ENCODE measurements at regions not wholly inside any gene's neighbourhood (a gene's known extent, or its start where the extent isn't known, plus 50 kb on each side); places are given as distances from the start of the nearest gene placed in this dataset.

GRCh38 chr7:142400042-142400533 is 142.2 kb upstream of the PRSS58 start:
- no peak for DNase-seq

DNA sequence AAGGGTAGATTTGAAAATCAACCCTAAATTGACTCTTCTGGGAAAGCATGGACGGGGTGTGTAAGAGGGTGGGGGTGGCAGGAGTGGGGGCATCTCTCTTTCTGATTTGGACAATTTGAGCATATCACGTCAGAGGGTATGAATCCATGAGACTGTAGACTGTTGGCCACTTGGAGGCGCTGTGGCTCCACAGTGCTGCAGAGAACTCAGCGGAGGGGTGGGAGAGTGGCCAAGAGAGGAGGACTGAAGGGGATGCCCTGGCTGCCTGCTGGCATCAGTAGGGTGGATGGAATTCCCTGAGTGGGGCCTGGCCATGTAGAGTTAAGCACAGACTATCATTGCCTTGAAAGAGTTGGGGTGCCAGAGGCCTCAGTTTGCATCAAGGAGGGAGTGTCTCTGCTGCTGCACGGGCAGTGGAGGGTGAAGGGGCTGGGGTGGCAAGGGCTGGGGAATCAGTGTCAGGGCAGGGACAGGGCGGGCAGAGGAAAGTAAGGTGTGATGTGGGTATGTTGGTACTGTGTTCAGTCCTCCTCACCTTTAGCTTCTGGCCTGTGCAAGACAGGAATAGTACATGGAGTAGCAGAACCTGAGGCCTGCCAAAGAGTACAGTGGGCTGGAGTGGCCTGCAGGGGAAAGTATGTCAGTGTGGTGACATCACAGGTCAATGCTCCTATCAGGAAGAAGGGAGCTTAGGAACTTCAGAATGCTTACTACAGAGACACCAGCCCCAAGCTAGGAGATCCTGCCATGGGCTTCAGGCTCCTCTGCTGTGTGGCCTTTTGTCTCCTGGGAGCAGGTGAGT is 133.5 kb upstream of the PRSS58 start:
- DNase-seq, result peak; percentile 19

GRCh38 chr7:142389544-142389943 is 131.7 kb upstream of the PRSS58 start:
- no peak for DNase-seq

DNA sequence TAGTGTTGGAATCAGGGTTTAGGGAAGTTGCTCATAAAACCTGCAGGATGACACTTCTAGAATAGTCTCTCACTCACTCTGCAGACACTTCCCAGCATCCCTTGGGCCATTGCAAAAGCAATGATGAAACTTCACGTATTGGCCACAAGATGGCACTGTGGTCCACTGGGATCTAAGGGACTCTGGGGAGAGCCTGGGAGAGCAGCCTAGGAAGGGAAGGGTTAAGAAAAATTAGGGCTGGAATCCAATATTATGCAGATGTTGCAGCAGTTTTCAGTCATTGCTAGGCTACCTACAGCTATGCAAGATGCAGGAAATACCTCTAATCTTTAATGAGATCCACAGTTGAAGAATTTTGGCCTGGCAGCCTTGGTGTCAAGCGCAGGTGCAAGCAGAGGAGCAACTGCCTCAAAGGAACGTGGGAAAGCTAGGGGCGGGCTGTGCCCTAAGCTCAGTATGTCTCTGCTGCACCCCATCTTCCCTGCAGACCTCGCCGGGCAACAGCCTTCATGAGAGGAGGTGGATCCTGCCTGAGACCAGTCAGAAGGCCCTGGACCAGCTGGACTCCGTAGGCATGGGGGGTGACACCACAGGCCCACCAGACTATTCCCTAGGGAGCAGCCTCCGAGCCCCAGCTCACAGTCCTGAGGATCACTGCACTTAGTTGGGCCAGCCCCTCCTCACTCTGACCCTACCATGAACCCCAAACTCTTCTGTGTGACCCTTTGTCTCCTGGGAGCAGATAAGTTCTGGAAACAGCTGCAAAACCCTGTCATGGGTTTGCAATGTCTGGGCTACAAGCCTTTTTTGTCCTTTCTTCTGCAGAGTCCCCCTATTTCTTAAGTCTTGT is 127.9 kb upstream of the PRSS58 start:
- peak; percentile 78 for DNase-seq

DNA sequence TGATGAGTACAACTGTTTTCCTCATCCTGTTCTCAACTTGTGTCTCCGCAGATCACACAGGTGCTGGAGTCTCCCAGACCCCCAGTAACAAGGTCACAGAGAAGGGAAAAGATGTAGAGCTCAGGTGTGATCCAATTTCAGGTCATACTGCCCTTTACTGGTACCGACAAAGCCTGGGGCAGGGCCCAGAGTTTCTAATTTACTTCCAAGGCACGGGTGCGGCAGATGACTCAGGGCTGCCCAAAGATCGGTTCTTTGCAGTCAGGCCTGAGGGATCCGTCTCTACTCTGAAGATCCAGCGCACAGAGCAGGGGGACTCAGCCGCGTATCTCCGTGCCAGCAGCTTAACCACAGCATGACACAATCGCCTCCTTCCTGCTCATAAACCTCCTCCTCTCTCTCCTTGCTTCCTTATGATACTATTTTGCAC is 126.7 kb upstream of the PRSS58 start:
- DNase-seq, result peak; percentile 77

- DNase-seq, result no peak
Observed at GRCh38 chr7:142383841-142384492, 126.1 kb upstream of the PRSS58 start.

- DNase-seq, result no peak
Observed at GRCh38 chr7:142381727-142382390, 124.0 kb upstream of the PRSS58 start.

GRCh38 chr7:142380069-142380468 is 122.2 kb upstream of the PRSS58 start:
- no peak for DNase-seq

GRCh38 chr7:142379201-142379885 is 121.5 kb upstream of the PRSS58 start:
- DNase-seq, result no peak

DNA sequence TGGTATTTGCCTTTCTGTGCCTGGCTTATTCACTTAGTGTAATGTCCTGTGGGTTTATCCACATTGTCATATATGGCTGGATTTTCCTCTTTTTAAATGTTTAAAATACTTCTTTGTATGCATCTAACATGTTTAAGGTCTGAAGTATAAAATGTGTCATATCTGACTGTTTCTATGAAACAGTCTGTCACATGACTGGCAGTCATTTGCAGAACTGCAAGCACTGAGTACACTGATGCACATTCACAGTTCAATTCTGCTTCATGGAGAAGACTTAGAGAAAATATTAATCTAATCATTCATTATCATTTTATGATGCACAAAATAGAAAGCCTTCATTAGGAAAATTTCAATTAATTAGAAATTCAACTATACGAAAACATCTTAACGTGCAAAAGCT is 119.7 kb upstream of the PRSS58 start:
- DNase-seq, result no peak

- no peak for DNase-seq
Observed at GRCh38 chr7:142376356-142376997, 118.6 kb upstream of the PRSS58 start.

GRCh38 chr7:142375710-142376313 is 118.0 kb upstream of the PRSS58 start:
- no peak for DNase-seq

DNA sequence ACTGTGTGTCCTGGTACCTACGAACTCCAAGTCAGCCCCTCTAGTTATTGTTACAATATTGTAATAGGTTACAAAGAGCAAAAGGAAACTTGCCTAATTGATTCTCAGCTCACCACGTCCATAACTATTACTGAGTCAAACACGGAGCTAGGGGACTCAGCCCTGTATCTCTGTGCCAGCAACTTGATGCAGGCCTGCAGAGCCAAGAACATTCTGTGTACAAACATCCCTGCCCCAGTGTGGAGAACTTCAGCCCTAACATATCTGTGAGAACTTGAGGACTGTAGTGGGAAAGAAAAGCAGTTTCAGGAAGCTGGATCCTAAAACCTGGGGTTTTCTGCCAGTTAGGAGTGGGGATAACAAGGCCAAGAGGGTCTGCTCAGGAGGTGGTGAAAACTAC is 114.9 kb upstream of the PRSS58 start:
- DNase-seq, result no peak

DNA sequence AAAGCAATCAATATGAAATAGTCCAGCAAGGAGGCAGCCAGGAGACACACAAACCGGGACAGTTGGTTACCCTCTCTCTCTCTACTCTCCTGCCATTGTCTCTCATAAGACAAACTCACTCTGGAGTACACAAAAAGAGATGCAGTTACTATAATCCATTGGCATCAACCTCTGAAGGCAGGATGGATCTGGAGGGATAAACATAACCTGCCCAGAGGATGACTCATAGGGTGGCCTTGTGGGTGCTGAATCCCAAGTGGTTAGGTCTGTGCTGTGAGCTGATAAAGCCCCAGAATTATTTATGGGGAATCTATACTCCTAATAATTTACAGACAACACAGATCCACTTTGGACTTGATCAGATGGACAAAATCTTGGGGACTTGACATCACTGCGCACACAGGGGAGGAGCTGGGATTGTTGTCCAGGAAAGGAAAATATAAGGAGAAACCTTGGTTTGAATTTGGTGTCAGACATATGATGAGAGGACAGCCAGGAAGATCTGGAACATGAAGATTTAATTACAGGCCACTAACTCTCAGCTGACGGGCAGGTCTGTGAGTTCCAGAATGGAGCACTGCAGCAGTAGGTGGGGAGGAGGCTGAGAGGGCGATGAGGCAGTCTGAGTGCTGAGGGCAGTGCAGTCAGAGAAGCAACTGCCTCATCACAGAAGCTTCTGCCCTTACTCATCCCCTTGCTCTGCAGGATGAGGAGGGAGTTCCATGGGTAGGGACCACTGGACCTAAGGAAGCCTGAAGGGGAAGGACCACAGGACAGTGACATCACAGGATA is 113.9 kb upstream of the PRSS58 start:
- DNase-seq, result no peak

DNA sequence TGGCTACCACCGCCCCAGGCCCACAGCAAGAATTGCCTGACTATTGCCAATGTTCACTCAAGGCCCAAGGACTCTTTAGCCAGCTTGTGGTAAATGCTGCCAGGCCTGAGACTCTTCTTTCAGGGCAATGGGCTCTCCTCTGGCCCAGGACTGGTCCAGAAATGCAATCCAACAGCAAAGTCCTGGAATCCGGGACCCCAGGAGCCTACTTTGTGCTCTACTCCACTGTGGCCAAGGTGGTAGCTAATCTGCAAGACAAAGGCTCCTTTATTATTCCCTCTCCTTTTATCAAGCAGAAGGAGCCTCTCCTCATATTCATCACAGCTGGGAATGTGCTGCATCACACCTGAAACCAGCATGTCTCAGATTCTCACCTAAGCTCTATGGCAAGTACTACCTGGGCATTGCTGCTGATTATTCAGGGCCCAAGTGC is 107.6 kb upstream of the PRSS58 start:
- no peak for DNase-seq

- DNase-seq, result no peak
Observed at GRCh38 chr7:142364551-142364950, 106.7 kb upstream of the PRSS58 start.

- DNase-seq, result no peak
Observed at GRCh38 chr7:142362349-142362748, 104.5 kb upstream of the PRSS58 start.

GRCh38 chr7:142359694-142360279 is 101.9 kb upstream of the PRSS58 start:
- no peak for DNase-seq

GRCh38 chr7:142357953-142358520 is 100.2 kb upstream of the PRSS58 start:
- peak; percentile 78 for DNase-seq

DNA sequence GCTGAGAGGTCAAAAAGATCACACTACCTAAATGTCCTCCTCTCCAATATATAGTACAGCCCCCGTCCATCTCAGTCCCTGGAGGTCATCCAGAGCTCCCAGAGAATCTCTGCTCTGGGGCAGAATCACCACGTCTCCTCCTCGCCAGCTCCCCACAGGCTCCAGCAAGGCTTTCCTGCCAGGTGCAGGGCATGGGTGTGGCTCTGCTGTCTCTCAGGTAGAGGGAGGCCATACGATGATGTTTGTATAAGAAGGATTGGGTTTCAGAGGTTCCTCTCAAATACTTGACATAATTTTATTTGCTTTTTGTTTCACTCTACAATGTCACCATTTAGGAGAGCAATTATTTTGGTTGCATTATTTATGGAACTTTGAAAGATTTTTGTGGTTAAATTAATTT is 98.3 kb upstream of the PRSS58 start:
- no peak for DNase-seq
